ENCODE measurements at regions not wholly inside any gene's neighbourhood (a gene's known extent, or its start where the extent isn't known, plus 50 kb on each side); places are given as distances from the start of the nearest gene placed in this dataset.

DNA sequence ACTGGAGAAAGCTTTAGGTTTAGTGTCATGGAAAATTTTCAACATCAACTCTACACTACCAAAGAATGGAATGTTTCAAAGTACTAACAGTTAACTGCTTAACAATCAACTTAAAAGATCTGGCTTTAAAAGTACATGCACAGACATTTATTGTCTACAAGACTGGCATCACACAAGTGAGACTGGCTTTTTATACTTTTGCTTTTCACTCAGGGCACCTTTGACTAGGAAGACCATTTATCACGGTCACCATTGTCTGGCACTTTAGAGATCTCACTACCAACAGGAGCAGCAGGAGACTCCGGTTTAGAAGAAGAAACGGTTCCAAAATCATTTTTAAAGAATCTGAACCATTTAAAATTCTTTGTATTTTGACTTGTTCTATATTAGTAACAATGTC, 812.3 kb downstream of the ADGRL2 start:
- H3K27ac ChIP-seq, result no peak overlapping the region
- TF ChIP-seq, protein P1, sequence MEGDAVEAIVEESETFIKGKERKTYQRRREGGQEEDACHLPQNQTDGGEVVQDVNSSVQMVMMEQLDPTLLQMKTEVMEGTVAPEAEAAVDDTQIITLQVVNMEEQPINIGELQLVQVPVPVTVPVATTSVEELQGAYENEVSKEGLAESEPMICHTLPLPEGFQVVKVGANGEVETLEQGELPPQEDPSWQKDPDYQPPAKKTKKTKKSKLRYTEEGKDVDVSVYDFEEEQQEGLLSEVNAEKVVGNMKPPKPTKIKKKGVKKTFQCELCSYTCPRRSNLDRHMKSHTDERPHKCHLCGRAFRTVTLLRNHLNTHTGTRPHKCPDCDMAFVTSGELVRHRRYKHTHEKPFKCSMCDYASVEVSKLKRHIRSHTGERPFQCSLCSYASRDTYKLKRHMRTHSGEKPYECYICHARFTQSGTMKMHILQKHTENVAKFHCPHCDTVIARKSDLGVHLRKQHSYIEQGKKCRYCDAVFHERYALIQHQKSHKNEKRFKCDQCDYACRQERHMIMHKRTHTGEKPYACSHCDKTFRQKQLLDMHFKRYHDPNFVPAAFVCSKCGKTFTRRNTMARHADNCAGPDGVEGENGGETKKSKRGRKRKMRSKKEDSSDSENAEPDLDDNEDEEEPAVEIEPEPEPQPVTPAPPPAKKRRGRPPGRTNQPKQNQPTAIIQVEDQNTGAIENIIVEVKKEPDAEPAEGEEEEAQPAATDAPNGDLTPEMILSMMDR (conservative IDR thresholded peaks at IDR 0.05), result no peak
- TF ChIP-seq ZFX (IDR thresholded peaks at IDR 0.05), result no peak

DNA sequence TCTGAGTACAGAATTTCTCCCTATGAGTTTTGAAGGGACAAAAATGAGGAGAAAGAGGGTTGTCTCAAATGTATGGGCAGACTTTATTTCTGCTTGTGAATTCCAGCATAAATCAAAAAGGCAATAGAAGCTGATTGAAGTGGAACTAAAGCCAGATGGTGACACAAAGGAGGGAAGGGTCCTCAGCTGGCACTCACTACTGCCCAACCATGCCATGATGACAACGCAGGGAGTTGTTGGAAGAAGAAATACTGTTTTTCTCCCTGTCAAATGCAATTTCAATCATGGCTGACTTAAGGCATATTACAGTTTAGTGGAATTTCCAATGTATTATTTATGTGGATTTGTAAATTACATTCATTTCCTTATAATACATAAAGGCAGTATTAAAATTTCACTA, 805.8 kb downstream of the ADGRL2 start:
- no peak overlapping the region for H3K27ac ChIP-seq
- no peak for TF ChIP-seq ZFX (IDR thresholded peaks at IDR 0.05)
- TF ChIP-seq, protein P1 (conservative IDR thresholded peaks at IDR 0.05), result no peak

DNA sequence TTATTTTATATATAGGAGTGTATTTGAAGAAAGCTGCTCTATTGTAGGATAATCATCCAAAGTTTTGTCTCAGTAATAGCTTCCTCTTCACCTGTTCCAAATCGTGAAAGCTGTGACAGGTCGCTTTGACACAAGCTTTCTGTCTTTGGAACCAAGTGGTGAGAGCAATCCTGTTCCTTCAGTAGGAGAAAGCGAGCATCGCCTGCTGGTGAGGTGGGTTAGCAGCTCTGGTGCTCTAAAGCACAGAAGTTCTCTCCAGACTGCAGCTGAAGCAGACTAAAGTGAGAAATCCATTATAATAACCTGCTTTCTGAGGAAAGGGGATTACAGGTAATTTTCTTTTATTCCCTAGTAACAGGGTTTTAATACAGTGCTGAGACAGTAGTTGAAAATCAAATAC, 803.8 kb downstream of the ADGRL2 start:
- TF ChIP-seq, protein P1 (conservative IDR thresholded peaks at IDR 0.05), result peak; percentile 80
- TF ChIP-seq ZFX (IDR thresholded peaks at IDR 0.05), result no peak
- H3K27ac ChIP-seq, result no peak overlapping the region

DNA sequence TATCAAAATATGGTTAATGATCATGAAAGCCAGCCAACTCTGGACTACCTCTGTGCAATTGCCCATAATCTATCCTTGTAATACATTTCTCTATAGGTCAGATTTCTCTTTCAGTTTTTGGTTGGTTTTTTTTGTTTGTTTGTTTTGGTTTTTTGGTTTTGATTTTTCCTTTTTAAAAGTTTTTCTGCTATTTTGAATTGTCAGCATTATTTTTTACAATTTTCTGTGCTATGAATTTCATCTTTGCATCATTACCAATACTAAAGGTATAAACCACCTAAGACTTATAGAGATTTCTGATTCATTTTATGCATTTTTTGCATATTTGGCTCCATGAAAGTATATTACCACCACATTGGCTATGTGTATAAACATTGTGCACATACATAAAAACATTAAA, 799.6 kb downstream of the ADGRL2 start:
- H3K27ac ChIP-seq, result no peak overlapping the region
- no peak for TF ChIP-seq ZFX (IDR thresholded peaks at IDR 0.05)
- TF ChIP-seq, protein P1 (conservative IDR thresholded peaks at IDR 0.05), result no peak

DNA sequence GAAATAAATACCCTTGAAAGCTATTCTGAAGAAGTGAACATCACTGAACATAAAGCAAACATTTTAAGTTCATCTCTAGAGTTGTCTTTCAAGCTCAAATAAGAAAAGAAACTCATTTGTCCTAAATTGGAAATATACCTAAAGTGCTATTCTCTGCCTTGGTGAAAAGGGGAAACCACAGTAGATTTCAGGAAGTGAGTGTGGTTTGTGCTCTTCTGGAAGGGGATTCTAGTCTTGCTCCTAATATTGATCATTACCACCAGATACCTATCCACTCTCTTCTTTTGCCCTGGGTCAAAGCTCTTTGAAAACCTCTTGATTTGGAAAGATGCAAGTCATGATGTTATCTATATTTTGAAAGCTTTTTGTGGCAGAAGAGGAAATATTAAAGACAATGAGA, 798.1 kb downstream of the ADGRL2 start:
- TF ChIP-seq, protein P1 (conservative IDR thresholded peaks at IDR 0.05), result no peak
- TF ChIP-seq ZFX (IDR thresholded peaks at IDR 0.05), result no peak
- no peak overlapping the region for H3K27ac ChIP-seq

DNA sequence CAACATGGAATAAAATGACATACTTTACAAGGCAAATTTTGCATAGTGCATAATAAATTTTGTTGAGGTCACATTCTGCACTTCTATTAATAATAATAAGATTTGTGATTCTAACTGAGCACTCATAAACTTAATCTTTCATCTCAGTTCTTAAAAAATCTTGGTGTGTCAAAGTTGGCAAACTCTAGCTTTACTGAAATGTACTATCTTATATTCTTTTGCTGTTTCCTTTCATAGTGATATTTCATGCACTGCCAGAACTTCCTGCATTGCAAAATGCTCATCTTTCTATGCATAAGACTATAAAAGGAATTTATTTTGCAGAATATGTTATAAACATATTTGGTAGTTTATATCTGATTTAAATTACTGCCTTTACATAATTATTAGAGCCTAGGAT, 797.6 kb downstream of the ADGRL2 start:
- no peak overlapping the region for H3K27ac ChIP-seq
- no peak for TF ChIP-seq ZFX (IDR thresholded peaks at IDR 0.05)
- TF ChIP-seq, protein P1 (conservative IDR thresholded peaks at IDR 0.05), result no peak

DNA sequence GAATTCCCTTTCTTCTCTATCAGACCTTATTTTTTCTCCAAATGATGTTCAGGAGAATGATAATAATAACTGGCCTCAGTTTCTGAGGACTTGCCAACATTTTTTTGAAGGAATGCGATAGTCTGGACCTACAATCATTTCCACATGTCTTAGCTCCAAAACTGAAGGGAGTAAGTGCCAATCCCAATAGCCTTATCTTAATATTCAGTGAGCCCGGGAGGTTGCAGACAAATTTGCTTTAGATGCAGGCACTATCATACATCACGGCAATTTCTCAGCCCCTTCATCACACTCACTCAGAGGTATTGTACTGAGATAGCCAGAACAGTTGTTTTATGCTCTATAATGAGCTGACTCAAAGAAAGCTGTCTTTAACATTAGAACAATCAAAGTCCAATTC, 796.9 kb downstream of the ADGRL2 start:
- TF ChIP-seq, protein P1 (conservative IDR thresholded peaks at IDR 0.05), result no peak
- no peak for TF ChIP-seq ZFX (IDR thresholded peaks at IDR 0.05)
- no peak overlapping the region for H3K27ac ChIP-seq

Measured in C4-2B (cell line).